Dermis blood vessel endothelial cell (primary cell): ENCODE measurements at regions not wholly inside any gene's neighbourhood (a gene's known extent, or its start where the extent isn't known, plus 50 kb on each side); places are given as distances from the start of the nearest gene placed in this dataset.

Experiments used
- DNase-seq: peaks from one replicate; pipeline ENCODE4 v3.0.0; 2010

DNA sequence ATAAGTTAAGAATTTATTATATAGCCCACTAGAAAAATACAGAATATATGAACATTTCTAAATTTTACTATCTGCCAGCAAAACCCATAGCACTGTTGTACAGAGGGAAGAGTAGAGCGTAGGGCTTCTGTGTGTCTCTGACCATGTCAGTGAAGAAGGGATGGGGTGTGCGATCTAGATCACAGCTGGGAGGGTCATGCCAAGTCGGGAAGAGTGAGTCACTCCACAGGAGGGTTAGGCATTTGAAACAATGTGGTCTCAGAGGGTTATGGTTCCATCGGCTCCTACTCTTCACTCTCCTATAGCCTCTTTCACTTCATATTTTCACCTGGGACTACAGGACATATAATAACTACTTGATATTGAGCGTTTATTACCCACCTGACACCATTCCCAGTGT is 185.1 kb upstream of the DDHD1 start:
- DNase-seq: peak; percentile 42

DNA sequence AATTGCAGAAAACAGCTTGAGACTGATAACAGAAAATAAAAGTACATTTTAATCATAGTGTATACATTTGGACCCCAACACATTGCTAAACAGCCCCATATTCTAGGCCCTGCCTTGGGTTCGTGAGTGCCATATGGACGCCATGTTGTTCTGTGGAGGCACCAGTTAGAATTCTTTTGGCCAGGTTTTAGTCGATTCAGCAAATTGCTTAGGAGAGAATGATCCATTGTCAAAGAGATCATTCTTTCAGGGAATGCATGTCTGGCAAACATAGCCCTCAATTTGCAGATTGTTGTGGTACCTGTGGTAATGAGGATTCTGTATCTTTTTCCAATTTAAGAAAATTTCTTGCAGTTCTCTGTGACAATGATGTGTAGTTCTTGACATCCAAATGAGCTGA is 183.6 kb upstream of the DDHD1 start:
- DNase-seq: no peak

DNA sequence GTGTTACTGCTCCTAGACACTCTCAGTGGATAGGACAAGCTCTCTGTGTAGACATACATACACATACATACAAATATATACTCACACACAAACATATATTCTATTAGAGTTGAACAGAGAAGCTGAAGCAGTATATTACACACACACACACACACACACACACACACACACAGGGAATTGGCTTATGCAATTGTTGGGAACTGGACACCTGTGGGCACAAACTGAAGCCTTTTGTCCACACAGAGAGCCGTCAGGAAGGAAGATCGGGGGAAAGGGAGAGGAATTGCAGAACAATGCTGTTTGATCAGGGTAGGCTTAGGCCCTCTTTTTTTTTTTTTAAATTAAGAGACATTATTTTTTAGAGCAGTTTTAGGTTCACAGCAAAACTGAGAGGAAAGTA is 180.7 kb upstream of the DDHD1 start:
- peak; percentile 9 for DNase-seq

DNA sequence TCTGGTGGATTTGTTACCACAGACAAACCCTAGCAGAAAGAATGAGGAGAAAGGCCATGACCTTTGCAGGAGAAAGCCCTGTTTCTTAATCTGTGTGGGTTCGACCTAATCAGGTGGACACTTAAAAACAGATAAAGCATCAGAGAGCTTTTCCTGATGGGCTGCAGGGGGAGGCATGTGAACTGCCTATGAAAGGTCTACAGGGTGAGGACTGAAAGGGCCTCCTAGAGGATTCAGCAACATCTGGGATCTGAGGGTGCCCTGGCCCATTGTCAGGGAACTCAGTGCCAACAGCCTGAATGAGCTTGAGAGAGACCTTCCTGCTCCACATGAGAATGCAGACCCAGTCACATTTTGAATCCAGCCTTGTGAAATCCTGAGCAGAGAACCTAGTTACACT is 178.8 kb upstream of the DDHD1 start:
- no peak for DNase-seq

DNA sequence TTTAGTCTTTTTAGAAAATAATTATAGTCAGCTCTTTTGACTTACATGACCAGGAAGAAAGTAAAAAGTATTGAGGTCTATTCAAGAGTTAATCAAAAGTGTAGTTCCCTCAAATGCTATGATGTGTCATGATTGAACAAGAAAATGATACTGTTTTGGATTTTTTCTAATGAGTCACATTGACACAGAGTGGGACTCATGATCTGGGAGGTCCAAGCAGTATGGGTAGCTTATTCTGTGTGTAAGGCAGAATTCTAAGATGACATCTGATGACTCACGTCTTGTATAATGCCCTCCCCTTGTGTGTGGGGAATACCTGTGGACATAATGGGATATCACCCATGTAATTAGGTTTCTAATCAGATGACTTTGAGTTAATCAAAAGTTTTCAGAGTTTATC is 178.1 kb upstream of the DDHD1 start:
- no peak for DNase-seq

DNA sequence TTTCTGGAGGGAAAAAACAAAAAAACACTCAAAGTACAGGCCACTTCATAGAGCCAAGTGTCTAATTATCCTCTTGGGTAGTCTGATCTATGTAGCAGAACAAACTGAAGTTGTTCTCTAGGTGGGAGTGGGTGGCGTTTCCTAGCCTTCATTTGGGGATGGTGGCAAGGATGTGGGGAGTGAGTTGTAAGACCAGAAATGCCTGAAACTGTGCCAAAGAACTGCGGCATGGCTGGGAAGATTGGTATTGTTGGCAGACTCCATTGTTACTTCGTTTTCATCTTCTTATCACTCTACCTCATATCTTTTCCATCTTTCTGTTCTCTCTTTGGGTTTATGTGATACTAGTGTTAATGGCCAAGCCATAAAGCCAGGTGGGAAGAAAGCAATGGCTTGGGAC is 177.3 kb upstream of the DDHD1 start:
- DNase-seq: no peak

DNA sequence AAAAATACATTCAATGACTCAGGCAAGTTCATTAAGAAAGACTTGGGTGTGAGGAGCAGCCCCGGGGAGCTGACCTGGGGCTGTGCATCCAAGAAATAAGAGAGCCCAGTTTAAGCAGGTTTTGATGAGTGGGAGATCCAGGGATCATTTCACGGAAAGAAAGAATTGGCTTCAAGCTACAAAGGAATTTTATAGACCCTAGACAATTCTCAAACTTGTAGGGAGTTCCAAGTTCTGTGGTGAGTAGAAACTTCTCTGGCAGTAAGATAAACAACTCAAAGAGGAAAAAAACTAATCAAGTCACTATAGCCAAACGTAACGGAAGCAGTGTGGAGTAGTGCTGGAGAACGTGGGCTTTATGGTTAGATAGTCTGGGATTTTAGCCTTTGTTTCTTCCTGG is 175.7 kb upstream of the DDHD1 start:
- DNase-seq: no peak

DNA sequence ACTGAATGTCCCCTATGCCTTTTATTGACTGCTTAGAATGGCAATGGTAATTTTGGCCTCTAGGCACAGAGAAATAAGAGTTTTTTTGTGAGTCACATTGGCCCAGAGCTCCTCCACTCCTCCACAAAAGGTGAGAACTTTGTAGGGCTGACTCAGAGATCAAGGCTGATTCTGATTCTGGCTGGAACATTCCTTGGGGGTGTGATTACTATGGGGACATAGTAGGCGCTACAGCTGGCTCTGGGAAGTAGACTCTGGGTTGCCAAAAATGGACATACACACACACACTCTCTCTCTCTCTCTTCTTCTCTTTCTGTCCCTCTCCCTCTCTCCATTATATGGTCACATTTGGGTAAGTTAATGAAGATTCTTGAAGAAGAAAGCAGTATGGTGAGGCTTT is 174.6 kb upstream of the DDHD1 start:
- no peak for DNase-seq

DNA sequence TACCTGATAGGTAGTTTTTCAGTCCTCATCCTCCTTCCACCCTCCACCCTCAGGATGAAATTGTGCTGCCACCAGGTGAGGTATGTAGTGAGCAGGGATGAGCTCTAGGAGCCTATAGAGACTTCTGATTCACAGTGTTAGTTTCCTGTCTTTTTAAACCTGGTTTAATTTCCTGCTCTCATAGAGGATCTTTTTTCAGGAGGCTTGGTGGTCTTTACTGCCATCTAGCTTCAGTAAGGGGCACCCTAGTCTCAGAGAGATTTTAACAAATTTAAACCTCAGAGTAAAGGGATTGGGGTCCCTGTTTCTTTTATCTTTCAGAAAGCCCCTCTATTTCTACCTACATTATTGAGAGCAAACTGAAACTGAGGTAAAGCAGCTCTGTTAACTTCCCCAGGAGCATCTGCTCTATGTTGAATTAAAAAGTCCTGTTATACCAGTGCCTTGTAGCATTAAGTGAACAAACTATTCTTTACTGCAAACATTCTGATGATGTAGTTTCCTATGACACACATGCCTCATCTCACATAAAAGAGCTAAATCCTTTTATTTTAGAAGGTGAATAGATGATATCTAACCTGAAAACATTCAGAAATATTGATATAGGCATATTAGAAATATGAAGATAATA is 172.2 kb upstream of the DDHD1 start:
- peak; percentile 19 for DNase-seq

DNA sequence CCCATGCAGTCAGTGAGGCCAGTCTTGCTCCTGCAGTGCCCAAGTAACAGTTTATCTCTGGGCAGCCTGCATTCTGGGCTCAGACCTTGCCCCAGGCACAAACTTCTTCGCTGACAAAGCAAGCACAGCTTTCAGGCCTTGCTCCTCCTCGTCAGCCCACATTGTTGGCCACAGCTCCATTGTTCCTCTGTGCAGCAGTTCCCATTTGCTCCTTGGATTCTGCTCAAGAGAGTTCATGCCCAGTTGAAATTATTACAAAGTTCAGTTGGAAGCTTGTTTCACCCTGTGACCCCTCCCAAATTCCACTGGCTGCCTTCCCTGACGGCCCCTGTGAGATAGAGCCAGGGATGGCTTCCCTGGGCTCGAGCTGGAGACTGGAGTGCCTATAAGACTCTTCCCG is 163.4 kb upstream of the DDHD1 start:
- no peak for DNase-seq

DNA sequence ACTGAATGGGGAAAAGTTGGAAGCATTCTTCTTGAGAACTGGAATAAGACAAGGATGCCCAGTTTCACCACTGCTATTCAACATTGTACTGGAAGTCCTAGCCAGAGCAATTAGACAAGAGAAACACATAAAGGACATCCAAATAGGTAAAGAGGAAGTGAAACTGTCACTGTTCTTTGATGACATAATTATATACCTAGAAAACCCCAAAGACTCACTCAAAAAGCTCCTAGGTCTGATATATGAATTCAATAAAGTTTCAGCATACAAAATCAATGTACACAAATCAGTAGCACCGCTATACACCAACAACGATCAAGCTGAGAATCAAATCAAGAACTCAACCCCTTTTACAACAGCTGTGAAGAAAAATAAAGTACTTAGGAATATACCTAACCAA is 157.3 kb upstream of the DDHD1 start:
- DNase-seq: no peak

DNA sequence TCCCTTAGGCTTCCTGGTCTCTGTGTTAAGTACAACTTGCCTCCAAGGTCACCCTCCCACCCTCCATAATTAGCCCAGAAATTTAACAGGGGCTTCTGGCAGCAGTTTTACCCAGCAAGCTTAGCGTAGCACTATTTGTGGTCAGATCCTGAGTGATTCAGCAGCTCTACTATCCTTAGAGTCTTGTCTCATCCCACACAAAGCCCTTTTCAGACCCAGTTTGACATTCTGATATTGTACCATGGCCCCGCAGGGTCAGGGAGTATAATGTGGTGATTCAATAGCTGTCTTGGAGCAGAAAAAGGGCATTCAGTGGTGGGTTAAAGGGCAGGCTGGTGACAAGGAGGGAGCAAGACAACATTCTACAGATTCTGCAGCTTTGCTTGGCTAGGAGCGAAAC is 153.8 kb upstream of the DDHD1 start:
- no peak for DNase-seq

DNA sequence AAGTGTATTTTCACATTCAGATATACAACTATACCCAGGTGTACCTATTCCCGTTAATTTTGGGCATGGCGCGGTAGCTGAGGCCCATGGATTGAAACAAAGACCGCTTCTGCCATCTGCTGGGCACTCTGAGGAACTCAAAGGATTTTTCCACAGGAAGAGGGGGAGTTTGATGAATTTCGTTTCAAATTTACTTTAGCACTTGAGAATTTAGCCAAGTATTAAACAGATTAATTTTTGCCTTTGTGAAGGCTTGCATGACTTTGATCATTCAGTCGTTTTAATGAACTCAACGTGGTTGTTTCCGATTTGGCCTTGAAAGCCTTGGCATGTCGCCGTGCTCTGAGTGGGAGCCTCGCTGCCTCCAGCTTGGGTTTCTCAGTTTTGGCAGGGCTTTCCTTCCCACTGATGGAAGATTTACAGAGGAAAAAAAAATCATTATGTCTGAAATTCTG is 153.2 kb upstream of the DDHD1 start:
- peak; percentile 70 for DNase-seq

DNA sequence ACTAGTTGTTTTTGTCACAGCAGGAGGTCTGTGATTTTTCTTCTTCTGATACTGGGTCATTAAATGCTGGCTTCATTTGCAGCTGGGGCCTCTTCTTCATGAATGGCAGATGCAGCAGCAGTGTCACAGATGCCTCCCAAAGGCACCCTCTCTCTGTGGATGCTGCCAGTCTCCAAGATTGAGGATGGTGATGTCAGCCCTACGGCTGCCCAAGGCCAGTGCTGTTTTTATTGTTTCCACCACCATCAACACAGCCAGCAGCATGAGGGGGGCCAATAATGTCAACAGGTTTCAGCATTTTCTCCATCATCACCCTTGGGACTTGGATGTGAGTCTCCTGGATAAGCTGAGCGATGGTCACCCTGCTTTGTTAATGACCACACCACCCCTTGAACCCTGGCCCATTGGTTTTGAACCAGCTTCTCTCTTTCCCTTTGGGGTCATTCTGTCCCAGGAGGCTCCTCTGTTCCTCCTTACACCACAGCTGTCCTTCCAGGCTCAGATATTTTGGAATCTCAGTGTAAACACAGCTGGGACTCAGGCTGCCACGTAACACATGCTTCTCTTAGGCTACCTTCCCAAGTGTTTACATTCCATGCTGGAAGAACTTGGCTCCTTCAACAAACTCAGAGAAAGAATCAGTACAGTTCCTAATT is 151.7 kb upstream of the DDHD1 start:
- no peak for DNase-seq

DNA sequence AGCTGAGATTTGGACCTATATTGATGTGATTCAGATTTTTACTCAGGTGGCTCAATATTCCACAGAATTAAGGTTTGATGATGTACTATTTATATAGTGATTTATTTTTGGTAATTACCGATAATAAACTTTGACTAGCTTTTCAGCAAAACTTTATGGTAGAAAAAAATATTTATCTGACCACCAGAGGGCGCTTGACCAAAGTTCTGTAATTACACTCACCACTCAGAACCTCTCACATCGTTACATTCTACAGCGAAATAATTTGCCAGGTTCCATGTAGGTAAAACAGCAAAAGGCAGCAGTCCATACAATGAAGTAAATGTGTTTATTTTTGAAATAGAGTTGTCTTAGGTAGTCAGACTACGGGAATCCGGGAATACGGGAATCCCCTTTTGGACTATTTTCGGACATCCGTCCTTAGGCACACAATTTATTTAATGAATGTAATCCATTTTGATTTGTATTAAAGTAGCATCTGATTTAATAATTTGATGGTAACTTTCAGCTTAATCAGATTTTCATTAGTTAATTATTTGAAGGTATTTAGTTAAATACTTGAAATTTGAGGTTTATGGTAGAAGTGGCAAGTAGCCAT is 143.0 kb upstream of the DDHD1 start:
- DNase-seq: peak; percentile 72

DNA sequence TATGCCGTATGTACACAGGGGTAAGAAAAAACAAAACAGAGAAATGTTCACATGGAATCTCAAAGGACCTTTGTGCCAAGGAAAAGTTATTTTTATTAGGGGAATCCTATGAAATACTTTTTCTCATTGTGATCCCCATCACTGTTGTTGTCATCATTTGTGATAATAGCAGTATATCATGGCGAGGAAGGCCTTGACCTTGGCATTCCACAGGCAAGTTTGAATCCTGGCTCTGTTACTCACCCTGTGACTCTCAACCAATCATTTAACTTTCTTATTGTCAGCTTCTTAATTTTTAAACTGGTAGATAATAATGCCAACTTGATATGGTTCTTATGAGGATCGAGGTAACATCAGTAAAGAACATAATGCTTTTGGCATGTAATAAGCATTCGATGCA is 142.2 kb upstream of the DDHD1 start:
- DNase-seq: no peak

DNA sequence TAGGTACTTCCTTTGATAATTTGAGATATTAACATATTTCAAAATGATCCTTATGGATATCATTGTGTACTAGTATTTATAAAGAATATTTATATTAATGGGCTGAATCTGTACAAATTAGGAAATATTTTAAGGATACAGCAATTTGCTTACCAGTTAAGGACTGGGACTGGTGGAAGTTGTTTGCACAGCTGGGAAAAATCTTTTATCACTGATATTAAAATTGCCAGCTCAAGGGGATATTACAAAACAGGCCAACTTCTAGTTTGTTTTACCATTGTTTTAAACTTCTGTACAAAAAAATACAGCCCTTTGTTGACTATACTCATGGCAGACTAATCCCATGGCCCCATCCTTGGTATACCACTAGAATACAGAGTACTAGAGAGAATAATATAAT is 133.2 kb upstream of the DDHD1 start:
- no peak for DNase-seq

DNA sequence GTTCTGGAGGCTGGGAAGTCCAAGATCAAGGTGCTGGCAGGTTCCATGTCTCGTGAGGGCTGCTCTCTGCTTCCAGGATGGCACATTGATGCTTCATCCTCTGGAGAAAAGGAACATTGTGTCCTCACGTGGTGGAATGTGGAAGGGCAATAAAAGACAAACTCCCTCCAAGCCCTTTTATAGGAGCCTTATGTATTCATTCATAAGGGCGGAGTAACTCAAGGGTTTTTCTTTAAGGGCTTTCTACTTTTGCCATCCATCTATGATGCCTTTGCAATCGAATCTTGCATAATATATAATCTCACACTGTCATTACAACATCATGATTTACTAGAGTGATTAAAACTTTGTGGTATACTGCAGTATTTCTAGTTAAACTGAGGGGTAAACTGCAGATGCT is 132.7 kb upstream of the DDHD1 start:
- DNase-seq: no peak

DNA sequence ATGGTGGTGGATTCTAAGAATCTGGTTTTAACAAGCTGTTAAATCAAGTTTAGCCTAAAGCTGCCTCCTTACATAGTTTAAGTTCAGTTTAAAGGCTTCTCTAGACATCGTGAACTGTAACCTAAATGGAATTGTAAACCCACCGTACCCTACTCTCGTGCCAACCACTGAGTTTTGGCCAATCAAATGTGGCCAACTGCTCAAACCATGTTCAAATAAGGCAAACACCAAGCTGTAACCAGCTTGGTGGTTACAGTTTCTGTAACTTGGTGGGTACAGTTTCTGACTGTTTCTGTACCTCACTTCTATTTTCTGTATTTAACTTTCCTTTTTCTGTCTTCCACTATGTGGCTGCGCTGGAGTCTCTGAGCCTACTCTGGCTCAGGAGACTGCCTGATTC is 131.9 kb upstream of the DDHD1 start:
- no peak for DNase-seq

DNA sequence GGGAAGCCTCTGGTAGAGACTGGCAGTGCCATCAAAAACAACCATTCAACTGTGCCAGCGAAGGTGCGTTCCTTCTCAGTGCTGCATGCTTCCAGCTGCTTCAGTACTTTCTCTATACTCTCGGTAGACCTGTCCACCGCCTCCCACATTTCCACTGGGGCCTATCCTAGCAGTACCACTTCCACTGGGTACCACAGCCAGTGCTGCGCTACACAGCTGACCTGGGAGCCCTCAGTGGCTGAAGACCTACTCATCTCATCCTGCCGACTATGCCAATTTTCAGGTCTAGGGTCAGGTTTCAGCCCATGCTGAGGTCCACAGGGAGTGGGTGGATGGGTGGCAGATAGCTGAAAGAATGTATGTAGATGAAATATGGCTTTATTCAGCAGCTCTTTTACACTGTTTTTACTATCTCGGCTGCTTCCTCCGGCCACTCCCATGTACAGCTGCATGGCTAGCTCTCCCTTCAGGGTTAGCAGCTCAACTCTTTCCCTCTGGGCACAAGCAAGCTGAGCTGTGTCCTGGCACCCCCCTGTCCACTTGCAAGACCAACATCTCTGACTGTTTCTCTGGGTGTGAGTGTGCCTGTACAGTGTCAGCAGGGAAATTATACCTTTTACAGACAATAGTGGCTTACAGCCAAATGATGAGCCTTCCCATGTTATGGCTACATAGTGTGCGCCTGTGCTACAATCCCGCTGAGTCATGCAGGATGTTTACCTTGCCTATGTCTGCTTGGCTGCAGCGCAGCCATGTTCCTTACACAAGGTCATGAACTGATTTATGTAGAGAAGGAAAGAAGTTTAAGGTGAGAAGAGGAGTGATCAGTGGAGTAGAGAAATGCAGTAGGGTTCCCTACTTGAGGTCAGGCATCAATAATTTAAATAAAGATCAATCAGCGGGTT is 125.7 kb upstream of the DDHD1 start:
- peak; percentile 82 for DNase-seq

DNA sequence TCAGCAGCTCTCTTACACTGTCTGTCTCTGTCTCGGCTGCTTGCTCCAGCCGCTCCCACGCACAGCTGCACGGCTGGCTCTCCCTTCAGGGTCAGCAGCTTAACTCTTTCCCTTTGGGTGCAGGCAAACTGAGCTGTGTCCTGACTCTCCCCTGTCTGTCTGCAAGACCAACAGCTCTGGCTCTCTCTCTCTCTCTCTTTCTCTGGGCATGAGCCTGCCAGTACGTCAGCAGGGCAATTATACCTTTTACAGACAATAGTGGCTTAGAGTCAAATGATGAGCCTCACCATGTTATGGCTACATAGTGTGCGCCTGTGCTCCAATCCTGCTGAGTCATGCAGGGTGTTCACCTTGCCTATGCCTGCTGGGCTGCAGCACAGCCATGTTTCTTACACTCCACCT is 120.5 kb upstream of the DDHD1 start:
- DNase-seq: no peak

DNA sequence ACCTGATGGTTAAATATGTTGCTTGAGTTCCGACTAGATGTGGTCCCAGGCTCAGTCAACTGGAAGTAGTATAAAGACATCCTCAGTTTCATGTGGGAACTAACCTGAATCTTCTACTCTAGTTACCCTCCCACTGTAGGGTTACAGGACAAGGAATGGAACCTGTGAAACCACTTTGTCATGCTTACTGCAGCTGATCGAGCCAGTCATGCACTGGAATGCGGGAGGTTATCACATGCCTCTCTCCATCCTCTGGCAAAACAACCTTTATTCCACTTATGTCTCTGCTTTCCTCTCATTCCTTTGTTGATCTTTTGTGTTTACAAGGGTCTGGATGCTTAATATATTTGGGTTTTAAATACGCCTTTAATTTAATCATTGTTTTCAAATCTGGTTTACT is 111.9 kb upstream of the DDHD1 start:
- no peak for DNase-seq

DNA sequence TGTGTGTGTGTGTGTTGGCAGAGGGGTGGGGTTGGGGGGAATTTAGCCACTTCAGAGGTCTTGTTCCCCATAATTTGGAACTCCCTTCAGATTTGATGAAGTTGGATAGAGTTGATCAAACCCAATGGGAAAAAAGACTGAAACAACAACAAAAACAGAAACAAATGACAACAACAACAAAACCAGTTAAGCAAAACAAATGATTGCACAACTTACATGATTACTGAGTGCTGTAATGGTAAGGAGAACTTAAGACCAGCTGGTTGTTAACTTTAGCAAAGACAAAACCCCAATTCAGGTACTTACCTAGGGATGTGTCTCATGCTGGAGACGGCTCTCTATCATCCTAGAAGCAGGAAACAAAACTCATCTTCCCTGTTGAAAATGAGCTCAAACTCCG is 107.8 kb upstream of the DDHD1 start:
- DNase-seq: no peak

DNA sequence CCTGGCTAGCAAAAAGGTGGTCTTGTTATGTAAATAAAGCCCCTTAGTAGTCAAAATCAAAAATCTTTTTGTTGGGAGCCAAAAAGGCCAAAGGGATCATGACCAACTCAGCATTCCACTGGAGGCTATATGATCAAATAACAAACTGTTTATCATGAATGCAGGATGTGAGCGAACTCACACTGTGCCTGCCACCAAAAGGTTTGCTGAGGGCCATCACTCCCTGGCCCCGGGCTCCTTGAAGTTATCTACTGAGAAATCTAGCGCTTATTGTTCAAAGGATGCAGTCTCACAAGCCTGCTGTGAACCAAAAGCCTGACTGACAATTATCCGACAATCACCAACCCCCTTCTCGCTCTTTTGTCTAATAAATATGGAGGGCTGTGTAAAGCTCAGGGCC is 107.2 kb upstream of the DDHD1 start:
- no peak for DNase-seq
